Superior temporal gyrus (tissue), 1 donor: ENCODE measurements at regions not wholly inside any gene's neighbourhood (a gene's known extent, or its start where the extent isn't known, plus 50 kb on each side); places are given as distances from the start of the nearest gene placed in this dataset.

Experiments used
- DNase-seq: peaks from one replicate; pipeline ENCODE4 v3.0.0-alpha.2; 2016; ENCODE audit errors: extremely low spot score

DNA sequence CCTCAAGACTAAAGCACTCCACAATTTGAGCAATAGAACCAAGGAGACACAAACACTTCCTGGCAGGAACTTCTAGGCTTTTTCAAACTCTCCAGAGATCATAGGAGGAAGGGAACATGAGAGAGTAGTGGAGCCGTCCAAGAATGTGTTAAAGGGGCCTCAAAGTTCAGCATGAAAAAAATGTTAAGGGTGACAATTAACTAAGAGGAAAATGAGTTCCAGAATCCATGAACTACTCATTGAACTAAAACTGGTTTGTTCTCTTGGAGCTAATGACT is 122.0 kb downstream of the WIF1 start:
- no peak for DNase-seq
